ENCODE measurements at regions not wholly inside any gene's neighbourhood (a gene's known extent, or its start where the extent isn't known, plus 50 kb on each side); places are given as distances from the start of the nearest gene placed in this dataset.

GRCh38 chr1:108043707-108044106 lies 78.7 kb upstream of the VAV3 start:
- no peak for TF ChIP-seq CTCF (IDR thresholded peaks at IDR 0.05; ENCODE audit: low read depth, low read length)
- no peak for TF ChIP-seq EZH2phosphoT487 (IDR thresholded peaks at IDR 0.05; ENCODE audit: low read depth)
